Gastroesophageal sphincter (tissue), 4 donors: ENCODE measurements at regions not wholly inside any gene's neighbourhood (a gene's known extent, or its start where the extent isn't known, plus 50 kb on each side); places are given as distances from the start of the nearest gene placed in this dataset.

Experiments
- ATAC-seq: fragments of 150-250 bp; one replicate; pipeline ENCODE4 v1.9.1; 2016; ENCODE audit warnings: mild to moderate bottlenecking, moderate library complexity
- H3K27ac ChIP-seq, 4 donors: fragments of 200-600 bp; sonication (generic) in 3 of 4; 1 replicate in 3 of 4; 2 replicates in 1 of 4; pipeline ENCODE4 v1.5.1; 2016 to 2019
- H3K27me3 ChIP-seq: fragments of 200-600 bp; sonication (generic); one replicate; pipeline ENCODE4 v1.5.1; 2019
- H3K36me3 ChIP-seq, 2 donors: fragments of 200-600 bp; sonication (generic); one replicate each; pipeline ENCODE4 v1.5.1; 2019; ENCODE audit warnings: control low read depth in 1 of 2
- H3K4me1 ChIP-seq, 3 donors: fragments of 200-600 bp; sonication (generic); 1 replicate in 2 of 3; 2 replicates in 1 of 3; pipeline ENCODE4 v1.5.1; 2016 to 2019; ENCODE audit warnings: control low read depth in 2 of 3
- H3K4me3 ChIP-seq, 2 donors: fragments of 200-600 bp; sonication (generic); one replicate each; pipeline ENCODE4 v1.5.1; 2019; ENCODE audit warnings: mild to moderate bottlenecking in 1 of 2, moderate library complexity in 1 of 2
- H3K9me3 ChIP-seq, 3 donors: fragments of 200-600 bp; sonication (generic); one replicate each; pipeline ENCODE4 v1.5.1; 2017 to 2019; ENCODE audit warnings: control low read depth in 2 of 3
- EP300 ChIP-seq: sonication (generic); formaldehyde crosslinking; IDR thresholded peaks from one replicate; pipeline ENCODE4 v1.6.1; 2017; ENCODE audit warnings: antibody characterized with exemption, mild to moderate bottlenecking
- POLR2A ChIP-seq, 2 donors: fragments of 450-650 bp; IDR thresholded peaks; one replicate each; pipeline ENCODE4 v1.6.1; 2017; ENCODE audit warnings: antibody characterized with exemption in 2 of 2, mild to moderate bottlenecking in 2 of 2, moderate library complexity in 1 of 2
- POLR2AphosphoS5 ChIP-seq: sonication (generic); formaldehyde crosslinking; IDR thresholded peaks from one replicate; pipeline ENCODE4 v1.6.1; 2017; ENCODE audit warnings: antibody characterized with exemption
- WGBS, 2 donors: methylation state at CpG; one replicate each; pipeline ENCODE4 v1.1.5; 2018; ENCODE audit warnings: low coverage in 1 of 2; 5-methylcytosine and 5-hydroxymethylcytosine counted together
- TF ChIP-seq, protein P1 (sequence below), 4 experiments: fragments of 200-600 bp in 2 of 4; fragments of 450-650 bp in 2 of 4; sonication (generic) in 1 of 4; IDR thresholded peaks; one replicate each; pipeline ENCODE4 v1.5.1; 2017 to 2019; ENCODE audit warnings: antibody characterized with exemption in 4 of 4, mild to moderate bottlenecking in 2 of 4, moderate library complexity in 2 of 4

GRCh38 chr10:123529146-123529760 lies 136.9 kb upstream of the GPR26 start:
- TF ChIP-seq EP300 (no peak), POLR2A (IDR thresholded peaks at IDR 0.05) (no peak), POLR2AphosphoS5 (no peak)
- TF ChIP-seq, protein P1, sequence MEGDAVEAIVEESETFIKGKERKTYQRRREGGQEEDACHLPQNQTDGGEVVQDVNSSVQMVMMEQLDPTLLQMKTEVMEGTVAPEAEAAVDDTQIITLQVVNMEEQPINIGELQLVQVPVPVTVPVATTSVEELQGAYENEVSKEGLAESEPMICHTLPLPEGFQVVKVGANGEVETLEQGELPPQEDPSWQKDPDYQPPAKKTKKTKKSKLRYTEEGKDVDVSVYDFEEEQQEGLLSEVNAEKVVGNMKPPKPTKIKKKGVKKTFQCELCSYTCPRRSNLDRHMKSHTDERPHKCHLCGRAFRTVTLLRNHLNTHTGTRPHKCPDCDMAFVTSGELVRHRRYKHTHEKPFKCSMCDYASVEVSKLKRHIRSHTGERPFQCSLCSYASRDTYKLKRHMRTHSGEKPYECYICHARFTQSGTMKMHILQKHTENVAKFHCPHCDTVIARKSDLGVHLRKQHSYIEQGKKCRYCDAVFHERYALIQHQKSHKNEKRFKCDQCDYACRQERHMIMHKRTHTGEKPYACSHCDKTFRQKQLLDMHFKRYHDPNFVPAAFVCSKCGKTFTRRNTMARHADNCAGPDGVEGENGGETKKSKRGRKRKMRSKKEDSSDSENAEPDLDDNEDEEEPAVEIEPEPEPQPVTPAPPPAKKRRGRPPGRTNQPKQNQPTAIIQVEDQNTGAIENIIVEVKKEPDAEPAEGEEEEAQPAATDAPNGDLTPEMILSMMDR (IDR thresholded peaks at IDR 0.05): no peak
- Histone ChIP-seq H3K36me3 (no peaks in the 10 kb centered on the region), H3K27ac (no peak overlapping the region), H3K4me3 (no peak overlapping the region), H3K9me3 (peaks cover 0 to 8% (median 0%) of the 10 kb centered on the region in 3 donors), H3K4me1 (no peaks in the 10 kb centered on the region), H3K27me3 (peaks cover 17% of the 10 kb centered on the region)
- 83% methylated on average over 2 of the region's 10 CpGs; no CpG with 5 or more reads in 1 of the 2 donors for WGBS, 2 donors
- no peak for ATAC-seq

GRCh38 chr10:123530166-123530870 lies 135.8 kb upstream of the GPR26 start:
- 63 to 73% methylated on average over 4 to 6 of the region's 9 CpGs for WGBS, 2 donors
- H3K4me1 ChIP-seq: no peaks in the 10 kb centered on the region
- H3K36me3 ChIP-seq: no peaks in the 10 kb centered on the region
- no peak overlapping the region for H3K4me3 ChIP-seq
- ATAC-seq: no peak
- peaks cover 19% of the 10 kb centered on the region for H3K27me3 ChIP-seq
- peaks cover 0 to 8% (median 0%) of the 10 kb centered on the region in 3 donors for H3K9me3 ChIP-seq
- TF ChIP-seq EP300: no peak
- no peak for TF ChIP-seq POLR2A (IDR thresholded peaks at IDR 0.05)
- TF ChIP-seq POLR2AphosphoS5: no peak
- TF ChIP-seq, protein P1 (IDR thresholded peaks at IDR 0.05): no peak
- H3K27ac ChIP-seq: no peak overlapping the region

- Histone ChIP-seq H3K36me3 (no peaks in the 10 kb centered on the region), H3K27ac (no peak overlapping the region), H3K27me3 (peaks cover 43% of the 10 kb centered on the region), H3K9me3 (peaks cover 0 to 8% (median 0%) of the 10 kb centered on the region in 3 donors), H3K4me3 (no peak overlapping the region), H3K4me1 (no peaks in the 10 kb centered on the region)
- ATAC-seq: no peak
- 54 to 91% methylated on average over 5 of the region's 5 CpGs for WGBS, 2 donors
- no peak for TF ChIP-seq EP300
- TF ChIP-seq POLR2A (IDR thresholded peaks at IDR 0.05): no peak
- TF ChIP-seq, protein P1 (IDR thresholded peaks at IDR 0.05): no peak
- no peak for TF ChIP-seq POLR2AphosphoS5
Measured at GRCh38 chr10:123535386-123535785, 130.8 kb upstream of the GPR26 start.

DNA sequence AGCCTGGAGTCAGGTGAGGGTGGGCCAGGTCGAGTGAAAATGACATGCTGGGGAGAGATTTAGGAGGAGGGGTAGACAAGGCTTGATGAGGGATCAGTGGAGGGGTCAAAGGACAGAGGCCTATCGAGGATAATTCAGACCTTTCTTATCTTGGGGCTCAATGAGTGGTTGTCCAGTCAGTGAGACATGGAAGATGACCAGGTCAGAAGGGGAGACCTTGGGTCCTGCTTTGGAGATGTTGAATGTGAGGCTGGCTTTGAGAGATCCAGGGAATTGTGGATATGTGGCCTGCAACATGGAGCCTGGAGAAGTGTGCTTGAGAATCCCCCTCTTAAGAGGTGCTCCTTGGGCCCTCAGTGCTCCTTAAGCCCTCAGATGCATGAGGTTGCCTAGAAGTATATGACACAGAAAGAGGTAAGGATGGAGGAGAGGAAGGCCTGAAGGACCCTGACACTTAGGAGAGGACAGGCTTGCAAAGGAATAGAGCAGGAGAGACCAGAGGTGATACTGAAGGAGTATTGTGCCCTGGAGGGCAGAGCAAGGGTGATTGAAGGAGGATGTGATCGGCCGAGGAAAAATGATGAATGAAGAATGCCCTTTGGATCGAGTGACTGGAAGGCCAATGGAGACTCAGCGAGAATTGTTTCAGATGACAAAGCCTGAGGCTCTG lies 129.8 kb upstream of the GPR26 start:
- Histone ChIP-seq H3K36me3 (no peaks in the 10 kb centered on the region), H3K4me1 (no peaks in the 10 kb centered on the region), H3K27me3 (peaks cover 41% of the 10 kb centered on the region), H3K4me3 (no peak overlapping the region), H3K9me3 (peaks cover 0 to 8% (median 0%) of the 10 kb centered on the region in 3 donors), H3K27ac (no peak overlapping the region)
- WGBS, 2 donors: 65% methylated on average over 6 of the region's 6 CpGs
- TF ChIP-seq POLR2A (IDR thresholded peaks at IDR 0.05) (no peak), EP300 (no peak), POLR2AphosphoS5 (no peak)
- TF ChIP-seq, protein P1 (IDR thresholded peaks at IDR 0.05): no peak
- no peak for ATAC-seq
